Endothelial cell of umbilical vein (primary cell): ENCODE measurements at regions not wholly inside any gene's neighbourhood (a gene's known extent, or its start where the extent isn't known, plus 50 kb on each side); places are given as distances from the start of the nearest gene placed in this dataset.

Experiments used
- BruUV-seq: library from RNA; stranded (reverse); fragments of 400-500 nt; replicated peaks from 2 replicates; lab custom pipeline; 2021; lab: Mats Ljungman, UMichigan
- CTCF ChIA-PET: fragments of 300-600, 350-600 bp; sonication (Branson Sonifier 250); formaldehyde crosslinking; loops from one replicate; lab custom pipeline; 2021; ENCODE audit warnings: antibody characterized with exemption, inconsistent platforms; lab: Charles Lee
- POLR2A ChIA-PET: fragments of 300-600, 350-600 bp; sonication (Branson Sonifier 250); formaldehyde crosslinking; loops from one replicate; lab custom pipeline; 2021; ENCODE audit warnings: antibody characterized with exemption, inconsistent platforms; lab: Charles Lee
- DNase-seq: peaks from one replicate; pipeline ENCODE4 v3.0.0-alpha.2; 2011; ENCODE audit warnings: low read depth, low spot score
- FAIRE-seq: peaks from 2 replicates; lab custom pipeline; 2011; peaks lifted over from hg19 to GRCh38; lab: Jason Lieb, UNC
- H2AFZ ChIP-seq: 2 replicates; pipeline ENCODE4 v1.6.0; 2012; ENCODE audit warnings: low read depth, low read length, control low read depth, inconsistent platforms
- H3K27ac ChIP-seq: 2 replicates; pipeline ENCODE4 v1.5.1; 2011; ENCODE audit warnings: low read depth, mild to moderate bottlenecking, control low read depth, low read length, moderate library complexity; ENCODE audit not compliant: insufficient read depth
- H3K27me3 ChIP-seq, 2 experiments: 2 replicates each; pipeline versions ENCODE4 v1.6.0 to v1.6.1; 2011; ENCODE audit warnings: low read length in 2 of 2, mixed read lengths in 1 of 2; ENCODE audit not compliant: control insufficient read depth in 2 of 2, insufficient read depth in 2 of 2
- H3K36me3 ChIP-seq, 2 experiments: 2 replicates in 1 of 2; 3 replicates in 1 of 2; pipeline ENCODE4 v1.5.1; 2011; ENCODE audit warnings: low read length in 2 of 2, mild to moderate bottlenecking in 1 of 2, moderate library complexity in 1 of 2; ENCODE audit not compliant: control insufficient read depth in 2 of 2, insufficient read depth in 2 of 2; ENCODE audit errors: extremely low read depth in 1 of 2
- H3K4me1 ChIP-seq: 3 replicates; pipeline ENCODE4 v1.5.1; 2011; ENCODE audit warnings: mild to moderate bottlenecking, low read length; ENCODE audit not compliant: control insufficient read depth, insufficient read depth; ENCODE audit errors: extremely low read depth
- H3K4me2 ChIP-seq: 2 replicates; pipeline ENCODE4 v1.6.1; 2011; ENCODE audit warnings: low read length, control low read depth, mixed read lengths; ENCODE audit not compliant: insufficient read depth
- H3K4me3 ChIP-seq, 3 experiments: fragments of 200-600 bp in 1 of 3; sonication (generic), shearing (Covaris generic) in 1 of 3; replicated peaks in 1 of 3; 2 replicates each; pipeline ENCODE4 v1.5.1; 2011 to 2016; ENCODE audit warnings: control low read depth in 3 of 3, low read length in 3 of 3, mild to moderate bottlenecking in 2 of 3, inconsistent platforms in 1 of 3, low read depth in 1 of 3, moderate library complexity in 1 of 3; ENCODE audit not compliant: insufficient read depth in 1 of 3
- H3K79me2 ChIP-seq: 2 replicates; pipeline ENCODE4 v1.6.0; 2012; ENCODE audit warnings: low read length, inconsistent platforms; ENCODE audit not compliant: control insufficient read depth, insufficient read depth
- H3K9ac ChIP-seq: replicated peaks from 2 replicates; pipeline ENCODE3; 2011; ENCODE audit warnings: low read length, control low read depth; ENCODE audit not compliant: insufficient read depth; ENCODE audit errors: extremely low read depth
- H3K9me1 ChIP-seq: replicated peaks from 3 replicates; pipeline ENCODE4 v1.6.0; 2011; ENCODE audit warnings: mild to moderate bottlenecking, low read length; ENCODE audit not compliant: control insufficient read depth, insufficient read depth; ENCODE audit errors: extremely low read depth
- H3K9me3 ChIP-seq: replicated peaks from 2 replicates; pipeline ENCODE4 v1.5.1; 2012; ENCODE audit warnings: low read length, inconsistent platforms; ENCODE audit not compliant: control insufficient read depth, insufficient read depth
- H4K20me1 ChIP-seq: replicated peaks from 2 replicates; pipeline ENCODE3; 2011; ENCODE audit warnings: mild to moderate bottlenecking, low read length; ENCODE audit not compliant: control insufficient read depth, insufficient read depth; ENCODE audit errors: extremely low read depth
- EZH2 ChIP-seq: IDR thresholded peaks from 2 replicates; pipeline ENCODE4 v1.6.1; 2012; ENCODE audit warnings: borderline replicate concordance, low read depth, mild to moderate bottlenecking, moderate library complexity, low read length, inconsistent platforms; ENCODE audit not compliant: severe bottlenecking
- FOS ChIP-seq: IDR thresholded peaks from 2 replicates; pipeline ENCODE4 v1.6.1; 2011; ENCODE audit warnings: mild to moderate bottlenecking, low read length, moderate library complexity, borderline replicate concordance; ENCODE audit not compliant: insufficient read depth
- GATA2 ChIP-seq: IDR thresholded peaks from 2 replicates; pipeline ENCODE4 v1.7.0; 2011; ENCODE audit warnings: low read depth, mild to moderate bottlenecking, moderate library complexity, mixed read lengths, low read length; ENCODE audit not compliant: insufficient read length, insufficient read depth
- JUN ChIP-seq: IDR thresholded peaks from 2 replicates; pipeline ENCODE4 v1.6.1; 2011; ENCODE audit warnings: borderline replicate concordance, low read depth; ENCODE audit not compliant: insufficient read length, insufficient read depth
- MAX ChIP-seq: IDR thresholded peaks from 2 replicates; pipeline ENCODE4 v1.6.1; 2011; ENCODE audit not compliant: insufficient read depth, insufficient read length
- POLR2AphosphoS5 ChIP-seq: IDR thresholded peaks from 2 replicates; pipeline ENCODE4 v1.6.1; 2012; ENCODE audit warnings: low read depth, mild to moderate bottlenecking, control low read depth, low read length, moderate library complexity; ENCODE audit not compliant: insufficient read depth
- dilution Hi-C: fragments of 300-500 bp; cut with MboI; formaldehyde crosslinking; loops from one replicate; pipeline ENCODE4 v1.15.0; 2019; ENCODE audit warnings: low sequenced_read_pairs; ENCODE audit not compliant: extremely low pct_ligation_motif_present
- intact Hi-C: fragments of 100-400 bp; cut with micrococcal nuclease; formaldehyde crosslinking; loops from one replicate; pipeline ENCODE4 v1.10.0; 2022
- TF ChIP-seq, protein P1 (sequence below), 2 donors: IDR thresholded peaks; 1 replicate in 1 of 2; 2 replicates in 1 of 2; pipeline ENCODE4 v1.5.1; 2011; ENCODE audit warnings: low read length in 2 of 2, mild to moderate bottlenecking in 2 of 2, moderate library complexity in 2 of 2, control low read depth in 1 of 2, inconsistent platforms in 1 of 2, low read depth in 1 of 2; ENCODE audit not compliant: insufficient read depth in 1 of 2; ENCODE audit errors: extremely low read depth in 1 of 2

GRCh38 chr4:159540501-159540900 lies 437.6 kb downstream of the RAPGEF2 start:
- Histone ChIP-seq H3K9me3 (no peaks in the 10 kb centered on the region), H3K4me1 (no peaks in the 10 kb centered on the region), H3K27ac (no peak overlapping the region), H3K4me2 (no peak overlapping the region), H3K36me3 (no peaks in the 10 kb centered on the region), H3K79me2 (no peaks in the 10 kb centered on the region), H3K9me1 (no peaks in the 10 kb centered on the region), H3K4me3 (no peak overlapping the region), H2AFZ (no peak overlapping the region), H4K20me1 (no peaks in the 10 kb centered on the region), H3K9ac (no peak overlapping the region), H3K27me3 (peaks cover 11 to 30% of the 10 kb centered on the region in 2 experiments)
- ChIA-PET CTCF (no interaction called here), POLR2A (no interaction called here)
- BruUV-seq, result no TSS peak
- FAIRE-seq (no peak), DNase-seq (no peak)
- intact Hi-C loops, result no loop called here
- dilution Hi-C loops, result no loop called here
- no peak for TF ChIP-seq GATA2
- TF ChIP-seq JUN, result no peak
- TF ChIP-seq, protein P1, sequence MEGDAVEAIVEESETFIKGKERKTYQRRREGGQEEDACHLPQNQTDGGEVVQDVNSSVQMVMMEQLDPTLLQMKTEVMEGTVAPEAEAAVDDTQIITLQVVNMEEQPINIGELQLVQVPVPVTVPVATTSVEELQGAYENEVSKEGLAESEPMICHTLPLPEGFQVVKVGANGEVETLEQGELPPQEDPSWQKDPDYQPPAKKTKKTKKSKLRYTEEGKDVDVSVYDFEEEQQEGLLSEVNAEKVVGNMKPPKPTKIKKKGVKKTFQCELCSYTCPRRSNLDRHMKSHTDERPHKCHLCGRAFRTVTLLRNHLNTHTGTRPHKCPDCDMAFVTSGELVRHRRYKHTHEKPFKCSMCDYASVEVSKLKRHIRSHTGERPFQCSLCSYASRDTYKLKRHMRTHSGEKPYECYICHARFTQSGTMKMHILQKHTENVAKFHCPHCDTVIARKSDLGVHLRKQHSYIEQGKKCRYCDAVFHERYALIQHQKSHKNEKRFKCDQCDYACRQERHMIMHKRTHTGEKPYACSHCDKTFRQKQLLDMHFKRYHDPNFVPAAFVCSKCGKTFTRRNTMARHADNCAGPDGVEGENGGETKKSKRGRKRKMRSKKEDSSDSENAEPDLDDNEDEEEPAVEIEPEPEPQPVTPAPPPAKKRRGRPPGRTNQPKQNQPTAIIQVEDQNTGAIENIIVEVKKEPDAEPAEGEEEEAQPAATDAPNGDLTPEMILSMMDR (IDR thresholded peaks at IDR 0.05; ENCODE audit: extremely low read depth in 1 of 2, insufficient read depth in 1 of 2, low read depth in 1 of 2, low read length in 2 of 2), result no peak
- no peak for TF ChIP-seq MAX
- no peak for TF ChIP-seq FOS
- no peak for TF ChIP-seq POLR2AphosphoS5
- no peak for TF ChIP-seq EZH2
